GM23248 (cell line): ENCODE measurements at regions not wholly inside any gene's neighbourhood (a gene's known extent, or its start where the extent isn't known, plus 50 kb on each side); places are given as distances from the start of the nearest gene placed in this dataset.
A peak's percentile ranks its signal among the peaks of the same experiment; 100 is the strongest.

Experiments
- DNase-seq: peaks from one replicate; pipeline ENCODE4 v3.0.0-alpha.2; 2015
- H2AFZ ChIP-seq: fragments of 200-600 bp; sonication (generic); 2 replicates; pipeline ENCODE4 v1.6.1; 2016; ENCODE audit warnings: antibody characterized with exemption
- H3F3A ChIP-seq: fragments of 200-600 bp; sonication (generic); 2 replicates; pipeline ENCODE4 v1.6.1; 2016; ENCODE audit warnings: mild to moderate bottlenecking, antibody characterized with exemption, mixed run types; ENCODE audit not compliant: insufficient read depth
- H3K27ac ChIP-seq: fragments of 200-600 bp; sonication (generic); 2 replicates; pipeline ENCODE4 v1.5.1; 2016; ENCODE audit warnings: mild to moderate bottlenecking
- H3K27me3 ChIP-seq: fragments of 200-600 bp; sonication (generic); replicated peaks from 2 replicates; pipeline ENCODE4 v1.6.1; 2016; ENCODE audit warnings: mild to moderate bottlenecking; ENCODE audit not compliant: insufficient read depth
- H3K36me3 ChIP-seq: fragments of 200-600 bp; sonication (generic); 2 replicates; pipeline ENCODE4 v1.6.1; 2016; ENCODE audit warnings: low read depth, mild to moderate bottlenecking
- H3K4me1 ChIP-seq: fragments of 200-600 bp; sonication (generic); 2 replicates; pipeline ENCODE4 v1.6.1; 2016; ENCODE audit warnings: mild to moderate bottlenecking; ENCODE audit not compliant: insufficient read depth
- H3K4me2 ChIP-seq: fragments of 200-600 bp; sonication (generic); one replicate; pipeline ENCODE4 v1.6.1; 2016; ENCODE audit warnings: mild to moderate bottlenecking; ENCODE audit not compliant: unreplicated experiment
- H3K4me3 ChIP-seq: fragments of 200-600 bp; sonication (generic); 2 replicates; pipeline ENCODE4 v1.5.1; 2016; ENCODE audit warnings: mild to moderate bottlenecking
- H3K79me2 ChIP-seq: fragments of 200-600 bp; sonication (generic); 2 replicates; pipeline ENCODE4 v1.6.1; 2016; ENCODE audit warnings: mild to moderate bottlenecking; ENCODE audit not compliant: insufficient read depth
- H3K9ac ChIP-seq: fragments of 200-600 bp; sonication (generic); 2 replicates; pipeline ENCODE4 v1.6.1; 2016; ENCODE audit warnings: mild to moderate bottlenecking
- H3K9me2 ChIP-seq: fragments of 200-600 bp; sonication (generic); 2 replicates; pipeline ENCODE4 v1.6.1; 2016; ENCODE audit warnings: mixed run types, mild to moderate bottlenecking, moderate library complexity; ENCODE audit not compliant: insufficient read depth
- H3K9me3 ChIP-seq: fragments of 200-600 bp; sonication (generic); one replicate; pipeline ENCODE4 v1.6.1; 2017; ENCODE audit warnings: low read depth
- H4K20me1 ChIP-seq: fragments of 200-600 bp; sonication (generic); 2 replicates; pipeline ENCODE4 v1.6.0; 2016; ENCODE audit not compliant: insufficient read depth
- EZH2 ChIP-seq: fragments of 200-600 bp; sonication (generic); IDR thresholded peaks from 2 replicates; pipeline ENCODE4 v1.6.1; 2018; ENCODE audit warnings: antibody characterized with exemption, mild to moderate bottlenecking; ENCODE audit not compliant: insufficient read depth, poor library complexity, severe bottlenecking
- EZH2phosphoT487 ChIP-seq: fragments of 200-600 bp; sonication (generic); IDR thresholded peaks from 2 replicates; pipeline ENCODE4 v1.6.1; 2018; ENCODE audit warnings: antibody characterized with exemption, moderate library complexity, mild to moderate bottlenecking, low read depth; ENCODE audit not compliant: insufficient read depth
- WGBS, 2 experiments: methylation state at CpG; one replicate each; pipeline ENCODE4 v1.1.6; 2015 to 2017; ENCODE audit warnings: low lambda C conversion rate in 2 of 2, low coverage in 1 of 2; ENCODE audit errors: missing lambda C conversion rate in 2 of 2; 5-methylcytosine and 5-hydroxymethylcytosine counted together
- in situ Hi-C: fragments of 300-500 bp; cut with MboI; formaldehyde crosslinking; loops from 2 replicates; pipeline ENCODE4 v1.15.0; 2020

GRCh38 chr2:66364495-66365333 is 70.2 kb upstream of the MEIS1 start:
- 1 to 2% methylated on average over 7 of the region's 7 CpGs for WGBS, 2 experiments
- no peak overlapping the region for H3K4me3 ChIP-seq
- no peaks in the 10 kb centered on the region for H3K9me3 ChIP-seq
- TF ChIP-seq EZH2phosphoT487 (peak; percentile 88; the same call in 1 of the 2 replicates), EZH2 (no peak)
- H3K79me2 ChIP-seq = no peaks in the 10 kb centered on the region
- H3K27me3 ChIP-seq = peaks cover 71% of the 10 kb centered on the region
- peak overlapping the region; percentile 8 for H3K4me2 ChIP-seq
- H3K27ac ChIP-seq = no peak overlapping the region
- in situ Hi-C loops = no loop called here
- no peak overlapping the region for H3K9ac ChIP-seq
- peaks cover 11% of the 10 kb centered on the region; the same call in 1 of the 2 replicates for H3F3A ChIP-seq
- no peaks in the 10 kb centered on the region for H3K36me3 ChIP-seq
- peak; percentile 57 for DNase-seq
- no peak overlapping the region for H2AFZ ChIP-seq
- no peaks in the 10 kb centered on the region for H4K20me1 ChIP-seq
- no peaks in the 10 kb centered on the region for H3K9me2 ChIP-seq
- 0 out of 2 replicates have a peak, but pooled peaks cover 4% of the 10 kb centered on the region for H3K4me1 ChIP-seq

- in situ Hi-C loops = no loop called here
- no peak for DNase-seq
- no peak overlapping the region for H3K27ac ChIP-seq
- no peaks in the 10 kb centered on the region for H4K20me1 ChIP-seq
- no peaks in the 10 kb centered on the region for H3K36me3 ChIP-seq
- H3F3A ChIP-seq = peaks cover 11% of the 10 kb centered on the region; the same call in 1 of the 2 replicates
- no peaks in the 10 kb centered on the region for H3K9me2 ChIP-seq
- no peak overlapping the region for H3K4me2 ChIP-seq
- H3K9me3 ChIP-seq = no peaks in the 10 kb centered on the region
- H3K9ac ChIP-seq = no peak overlapping the region
- WGBS, 2 experiments = 57% methylated on average over 6 of the region's 6 CpGs
- TF ChIP-seq EZH2 (no peak), EZH2phosphoT487 (no peak)
- H3K79me2 ChIP-seq = no peaks in the 10 kb centered on the region
- H3K4me3 ChIP-seq = no peak overlapping the region
- no peak overlapping the region for H2AFZ ChIP-seq
- peaks cover 71% of the 10 kb centered on the region for H3K27me3 ChIP-seq
- 0 out of 2 replicates have a peak, but pooled peaks cover 4% of the 10 kb centered on the region for H3K4me1 ChIP-seq
These were observed 72.2 kb upstream of the MEIS1 start for GRCh38 chr2:66362701-66363100.

DNA sequence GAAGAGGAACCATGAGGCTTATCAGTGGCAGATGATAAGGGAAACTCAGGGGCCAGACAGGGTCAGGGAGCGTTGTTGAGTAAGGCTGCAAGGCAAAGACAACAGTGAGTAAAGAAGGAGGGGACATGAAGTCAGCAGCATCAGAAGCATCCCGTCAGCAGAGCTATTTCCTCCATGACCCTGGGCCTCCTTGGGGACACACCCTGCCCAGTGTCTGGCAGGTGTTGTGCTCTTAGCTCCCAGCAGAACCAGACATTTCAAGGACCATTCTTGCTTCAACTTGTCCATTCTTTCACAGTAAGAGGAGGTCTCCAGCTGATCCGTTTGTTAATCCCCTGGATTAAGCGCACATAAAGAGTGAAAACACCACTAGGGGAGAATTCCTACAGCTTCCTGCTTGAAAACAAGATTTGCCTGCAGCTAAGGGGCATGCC is 88.7 kb upstream of the MEIS1 start:
- Histone ChIP-seq H3F3A (no peaks in the 10 kb centered on the region), H3K9me3 (no peaks in the 10 kb centered on the region), H3K27ac (no peak overlapping the region), H2AFZ (no peak overlapping the region), H3K9me2 (no peaks in the 10 kb centered on the region), H3K36me3 (no peaks in the 10 kb centered on the region), H3K4me1 (no peaks in the 10 kb centered on the region), H3K4me3 (no peak overlapping the region), H3K4me2 (no peak overlapping the region), H3K27me3 (no peaks in the 10 kb centered on the region), H4K20me1 (no peaks in the 10 kb centered on the region), H3K9ac (no peak overlapping the region), H3K79me2 (no peaks in the 10 kb centered on the region)
- no peak for DNase-seq
- TF ChIP-seq EZH2 (no peak), EZH2phosphoT487 (no peak)
- WGBS, 2 experiments = 68 to 74% methylated on average over 4 of the region's 4 CpGs
- in situ Hi-C loops = no loop called here

GRCh38 chr2:66344087-66344663 is 90.8 kb upstream of the MEIS1 start:
- no peak overlapping the region for H2AFZ ChIP-seq
- DNase-seq = no peak
- no peak overlapping the region for H3K4me2 ChIP-seq
- H3K4me1 ChIP-seq = no peaks in the 10 kb centered on the region
- H3F3A ChIP-seq = no peaks in the 10 kb centered on the region
- no peaks in the 10 kb centered on the region for H3K36me3 ChIP-seq
- no peak overlapping the region for H3K27ac ChIP-seq
- no peak overlapping the region for H3K9ac ChIP-seq
- TF ChIP-seq EZH2 = no peak
- no peak for TF ChIP-seq EZH2phosphoT487
- H3K79me2 ChIP-seq = no peaks in the 10 kb centered on the region
- H4K20me1 ChIP-seq = no peaks in the 10 kb centered on the region
- H3K9me2 ChIP-seq = no peaks in the 10 kb centered on the region
- no peaks in the 10 kb centered on the region for H3K9me3 ChIP-seq
- WGBS, 2 experiments = 23 to 26% methylated on average over 1 of the region's 1 CpG
- H3K4me3 ChIP-seq = no peak overlapping the region
- H3K27me3 ChIP-seq = no peaks in the 10 kb centered on the region
- in situ Hi-C loops = no loop called here
